ENCODE measurements at regions not wholly inside any gene's neighbourhood (a gene's known extent, or its start where the extent isn't known, plus 50 kb on each side); places are given as distances from the start of the nearest gene placed in this dataset.

- TF ChIP-seq CTCF (IDR thresholded peaks at IDR 0.05 in 8 of 11, conservative IDR thresholded peaks at IDR 0.05 in 3 of 11) (no peak), POLR2A (IDR thresholded peaks at IDR 0.05) (no peak), POLR2AphosphoS5 (IDR thresholded peaks at IDR 0.05) (no peak)
Observed at GRCh38 chr11:109877043-109877442, 216.1 kb upstream of the ZC3H12C start.

Data from spleen (tissue), 7 donors.